GM23338 (cell line): ENCODE measurements at regions not wholly inside any gene's neighbourhood (a gene's known extent, or its start where the extent isn't known, plus 50 kb on each side); places are given as distances from the start of the nearest gene placed in this dataset.

Experiments
- ATAC-seq: fragments of 200-7000 bp; cut with Tn5 transposase; 3 replicates; pipeline ENCODE4 v1.9.1; 2020
- DNase-seq: peaks from one replicate; pipeline ENCODE4 v3.0.0-alpha.2; 2015; ENCODE audit warnings: low spot score
- H2AFZ ChIP-seq: fragments of 200-600 bp; sonication (generic); 2 replicates; pipeline ENCODE4 v1.8.0; 2016; ENCODE audit warnings: antibody characterized with exemption, mild to moderate bottlenecking, moderate library complexity
- H3F3A ChIP-seq: fragments of 200-600 bp; sonication (generic); replicated peaks from 2 replicates; pipeline ENCODE4 v1.8.0; 2017; ENCODE audit warnings: antibody characterized with exemption, mixed run types, low read depth
- H3K27ac ChIP-seq: fragments of 200-600 bp; sonication (generic); 2 replicates; pipeline ENCODE4 v1.6.1; 2016; ENCODE audit warnings: low read depth
- H3K27me3 ChIP-seq: fragments of 200-600 bp; sonication (generic); 2 replicates; pipeline ENCODE4 v1.8.0; 2016; ENCODE audit warnings: mild to moderate bottlenecking, mixed run types, moderate library complexity; ENCODE audit not compliant: insufficient read depth
- H3K36me3 ChIP-seq: fragments of 200-600 bp; sonication (generic); 2 replicates; pipeline ENCODE4 v1.8.0; 2016; ENCODE audit warnings: mild to moderate bottlenecking; ENCODE audit not compliant: insufficient read depth
- H3K4me1 ChIP-seq: fragments of 200-600 bp; sonication (generic); 2 replicates; pipeline ENCODE4 v1.8.0; 2016; ENCODE audit warnings: mild to moderate bottlenecking, moderate library complexity; ENCODE audit not compliant: insufficient read depth
- H3K4me2 ChIP-seq: fragments of 200-600 bp; sonication (generic); 2 replicates; pipeline ENCODE4 v1.7.1; 2017; ENCODE audit warnings: mixed run types
- H3K4me3 ChIP-seq: fragments of 200-600 bp; sonication (generic); 2 replicates; pipeline ENCODE4 v1.6.1; 2016; ENCODE audit warnings: mixed run types
- H3K79me2 ChIP-seq: fragments of 200-600 bp; sonication (generic); replicated peaks from 2 replicates; pipeline ENCODE4 v1.8.0; 2017; ENCODE audit warnings: mild to moderate bottlenecking; ENCODE audit not compliant: insufficient read depth
- H3K9me2 ChIP-seq: fragments of 200-600 bp; sonication (generic); 2 replicates; pipeline ENCODE4 v1.8.0; 2017; ENCODE audit not compliant: insufficient read depth
- H4K20me1 ChIP-seq: fragments of 200-600 bp; sonication (generic); replicated peaks from 2 replicates; pipeline ENCODE4 v1.8.0; 2017; ENCODE audit warnings: mild to moderate bottlenecking; ENCODE audit not compliant: insufficient read depth
- H3K27ac Mint-ChIP-seq: 2 replicates; pipeline ENCODE4 v1.8.0; 2020; ENCODE audit warnings: inconsistent platforms, mild to moderate bottlenecking, moderate library complexity, mixed read lengths
- H3K27me3 Mint-ChIP-seq: 3 replicates; pipeline ENCODE4 v1.8.0; 2022; ENCODE audit warnings: low read depth, mild to moderate bottlenecking, moderate library complexity, mixed read lengths, inconsistent platforms; ENCODE audit not compliant: insufficient read depth, poor library complexity
- H3K36me3 Mint-ChIP-seq: 3 replicates; pipeline ENCODE4 v1.8.0; 2021; ENCODE audit warnings: low read depth, mild to moderate bottlenecking, inconsistent platforms, moderate library complexity, mixed read lengths
- H3K4me1 Mint-ChIP-seq: 3 replicates; pipeline ENCODE4 v1.8.0; 2020; ENCODE audit warnings: mild to moderate bottlenecking, inconsistent platforms, mixed read lengths
- H3K4me3 Mint-ChIP-seq: 3 replicates; pipeline ENCODE4 v1.8.0; 2021; ENCODE audit warnings: moderate library complexity, mild to moderate bottlenecking, inconsistent platforms, mixed read lengths
- H3K9me3 Mint-ChIP-seq: 3 replicates; pipeline ENCODE4 v1.8.0; 2020; ENCODE audit warnings: moderate library complexity, mild to moderate bottlenecking, inconsistent platforms, mixed read lengths
- CREB1 ChIP-seq: fragments of 250-450 bp; sonication (Bioruptor Pico); IDR thresholded peaks from 2 replicates; pipeline ENCODE4 v1.5.0; 2020; ENCODE audit warnings: low read depth, mild to moderate bottlenecking, moderate library complexity
- EZH2 ChIP-seq: fragments of 200-600 bp; sonication (generic); IDR thresholded peaks from one replicate; pipeline ENCODE4 v1.8.0; 2017; ENCODE audit warnings: antibody characterized with exemption, mild to moderate bottlenecking, low read depth; ENCODE audit not compliant: unreplicated experiment
- EZH2phosphoT487 ChIP-seq: fragments of 200-600 bp; sonication (generic); IDR thresholded peaks from one replicate; pipeline ENCODE4 v1.8.1; 2018; ENCODE audit warnings: antibody characterized with exemption; ENCODE audit not compliant: unreplicated experiment
- JUNB ChIP-seq: IDR thresholded peaks from one replicate; pipeline ENCODE4 v1.6.1; 2016; ENCODE audit warnings: antibody characterized with exemption; ENCODE audit not compliant: unreplicated experiment
- NANOG ChIP-seq: IDR thresholded peaks from 2 replicates; pipeline ENCODE4 v1.6.1; 2016; ENCODE audit warnings: antibody characterized with exemption, borderline replicate concordance
- POLR2AphosphoS5 ChIP-seq: IDR thresholded peaks from 2 replicates; pipeline ENCODE4 v1.6.1; 2016; ENCODE audit warnings: antibody characterized with exemption, low read depth
- STAT1 ChIP-seq: IDR thresholded peaks from one replicate; pipeline ENCODE4 v1.6.1; 2016; ENCODE audit warnings: antibody characterized with exemption; ENCODE audit not compliant: unreplicated experiment
- ZNF114 ChIP-seq: fragments of 250-450 bp; sonication (Bioruptor Pico); IDR thresholded peaks from 2 replicates; pipeline ENCODE4 v1.5.0; 2020; ENCODE audit warnings: mild to moderate bottlenecking, moderate library complexity
- ZNF331 ChIP-seq: fragments of 250-450 bp; sonication (Bioruptor Pico); IDR thresholded peaks from 2 replicates; pipeline ENCODE4 v1.5.0; 2020; ENCODE audit warnings: low read depth, mild to moderate bottlenecking, moderate library complexity
- TF ChIP-seq, protein P1 (sequence below): IDR thresholded peaks from 2 replicates; pipeline ENCODE4 v1.6.1; 2016; ENCODE audit warnings: antibody characterized with exemption
- TF ChIP-seq, protein P2 (sequence below), 2 experiments: fragments of 200-600 bp in 1 of 2; sonication (generic) in 1 of 2; conservative IDR thresholded peaks; 2 replicates each; pipeline versions ENCODE4 v1.5.1 to v1.6.1; 2016 to 2017; ENCODE audit warnings: antibody characterized with exemption in 2 of 2, low read depth in 2 of 2, mild to moderate bottlenecking in 2 of 2, moderate library complexity in 1 of 2
- TF ChIP-seq, protein P3 (sequence below): fragments of 250-450 bp; sonication (Bioruptor Pico); IDR thresholded peaks from 2 replicates; pipeline ENCODE4 v1.5.0; 2020; ENCODE audit warnings: mild to moderate bottlenecking, moderate library complexity
- TF ChIP-seq, protein P4 (sequence below): IDR thresholded peaks from one replicate; pipeline ENCODE4 v1.6.1; 2018; ENCODE audit warnings: antibody characterized with exemption; ENCODE audit not compliant: unreplicated experiment

DNA sequence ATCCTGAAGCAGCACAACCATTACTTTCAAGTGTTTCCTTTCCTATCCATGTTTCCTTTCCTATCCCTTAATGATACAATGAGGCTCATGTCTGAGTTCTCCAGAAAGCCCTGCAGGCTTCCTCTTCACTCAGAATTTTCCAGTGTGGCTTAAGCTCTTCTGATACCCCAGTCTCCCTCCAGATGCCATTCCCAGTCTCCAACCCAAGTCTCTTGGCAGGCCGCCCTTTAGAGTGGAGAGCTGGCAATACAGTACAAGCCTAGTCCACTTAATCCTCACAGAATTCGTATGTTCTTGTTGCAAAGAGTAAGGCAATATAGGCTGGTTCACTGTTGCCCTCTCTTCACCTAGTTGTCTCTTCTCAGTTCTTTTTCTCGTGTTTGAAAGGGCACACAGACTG, 503.9 kb upstream of the MDFIC2 start:
- no peak for ATAC-seq
- no peak overlapping the region for H3K27ac Mint-ChIP-seq
- peaks cover 18% of the 10 kb centered on the region; the same call in 2 of the 3 replicates for H3K9me3 Mint-ChIP-seq

More for the DNA sequence above, 503.9 kb upstream of the MDFIC2 start:
- Histone ChIP-seq H3K9me2 (no peaks in the 10 kb centered on the region), H3K27ac (no peak overlapping the region), H4K20me1 (no peaks in the 10 kb centered on the region), H3K27me3 (no peaks in the 10 kb centered on the region), H3K4me3 (no peak overlapping the region), H3F3A (no peaks in the 10 kb centered on the region), H3K79me2 (no peaks in the 10 kb centered on the region), H3K4me2 (no peak overlapping the region), H3K4me1 (no peaks in the 10 kb centered on the region), H2AFZ (no peak overlapping the region), H3K36me3 (no peaks in the 10 kb centered on the region)
- Mint-ChIP-seq H3K27me3 (no peaks in the 10 kb centered on the region), H3K4me3 (no peak overlapping the region), H3K36me3 (peaks cover 12% of the 10 kb centered on the region; the same call in 2 of the 3 replicates), H3K4me1 (no peaks in the 10 kb centered on the region)
- DNase-seq, result no peak
- TF ChIP-seq ZNF114, result no peak
- no peak for TF ChIP-seq NANOG
- TF ChIP-seq, protein P1, sequence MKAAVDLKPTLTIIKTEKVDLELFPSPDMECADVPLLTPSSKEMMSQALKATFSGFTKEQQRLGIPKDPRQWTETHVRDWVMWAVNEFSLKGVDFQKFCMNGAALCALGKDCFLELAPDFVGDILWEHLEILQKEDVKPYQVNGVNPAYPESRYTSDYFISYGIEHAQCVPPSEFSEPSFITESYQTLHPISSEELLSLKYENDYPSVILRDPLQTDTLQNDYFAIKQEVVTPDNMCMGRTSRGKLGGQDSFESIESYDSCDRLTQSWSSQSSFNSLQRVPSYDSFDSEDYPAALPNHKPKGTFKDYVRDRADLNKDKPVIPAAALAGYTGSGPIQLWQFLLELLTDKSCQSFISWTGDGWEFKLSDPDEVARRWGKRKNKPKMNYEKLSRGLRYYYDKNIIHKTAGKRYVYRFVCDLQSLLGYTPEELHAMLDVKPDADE, result no peak
- no peak for TF ChIP-seq ZNF331 (CRISPR knock-in tag)
- TF ChIP-seq, protein P2, sequence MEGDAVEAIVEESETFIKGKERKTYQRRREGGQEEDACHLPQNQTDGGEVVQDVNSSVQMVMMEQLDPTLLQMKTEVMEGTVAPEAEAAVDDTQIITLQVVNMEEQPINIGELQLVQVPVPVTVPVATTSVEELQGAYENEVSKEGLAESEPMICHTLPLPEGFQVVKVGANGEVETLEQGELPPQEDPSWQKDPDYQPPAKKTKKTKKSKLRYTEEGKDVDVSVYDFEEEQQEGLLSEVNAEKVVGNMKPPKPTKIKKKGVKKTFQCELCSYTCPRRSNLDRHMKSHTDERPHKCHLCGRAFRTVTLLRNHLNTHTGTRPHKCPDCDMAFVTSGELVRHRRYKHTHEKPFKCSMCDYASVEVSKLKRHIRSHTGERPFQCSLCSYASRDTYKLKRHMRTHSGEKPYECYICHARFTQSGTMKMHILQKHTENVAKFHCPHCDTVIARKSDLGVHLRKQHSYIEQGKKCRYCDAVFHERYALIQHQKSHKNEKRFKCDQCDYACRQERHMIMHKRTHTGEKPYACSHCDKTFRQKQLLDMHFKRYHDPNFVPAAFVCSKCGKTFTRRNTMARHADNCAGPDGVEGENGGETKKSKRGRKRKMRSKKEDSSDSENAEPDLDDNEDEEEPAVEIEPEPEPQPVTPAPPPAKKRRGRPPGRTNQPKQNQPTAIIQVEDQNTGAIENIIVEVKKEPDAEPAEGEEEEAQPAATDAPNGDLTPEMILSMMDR (conservative IDR thresholded peaks at IDR 0.05; ENCODE audit: low read depth in 2 of 2), result no peak
- no peak for TF ChIP-seq EZH2
- TF ChIP-seq, protein P3, sequence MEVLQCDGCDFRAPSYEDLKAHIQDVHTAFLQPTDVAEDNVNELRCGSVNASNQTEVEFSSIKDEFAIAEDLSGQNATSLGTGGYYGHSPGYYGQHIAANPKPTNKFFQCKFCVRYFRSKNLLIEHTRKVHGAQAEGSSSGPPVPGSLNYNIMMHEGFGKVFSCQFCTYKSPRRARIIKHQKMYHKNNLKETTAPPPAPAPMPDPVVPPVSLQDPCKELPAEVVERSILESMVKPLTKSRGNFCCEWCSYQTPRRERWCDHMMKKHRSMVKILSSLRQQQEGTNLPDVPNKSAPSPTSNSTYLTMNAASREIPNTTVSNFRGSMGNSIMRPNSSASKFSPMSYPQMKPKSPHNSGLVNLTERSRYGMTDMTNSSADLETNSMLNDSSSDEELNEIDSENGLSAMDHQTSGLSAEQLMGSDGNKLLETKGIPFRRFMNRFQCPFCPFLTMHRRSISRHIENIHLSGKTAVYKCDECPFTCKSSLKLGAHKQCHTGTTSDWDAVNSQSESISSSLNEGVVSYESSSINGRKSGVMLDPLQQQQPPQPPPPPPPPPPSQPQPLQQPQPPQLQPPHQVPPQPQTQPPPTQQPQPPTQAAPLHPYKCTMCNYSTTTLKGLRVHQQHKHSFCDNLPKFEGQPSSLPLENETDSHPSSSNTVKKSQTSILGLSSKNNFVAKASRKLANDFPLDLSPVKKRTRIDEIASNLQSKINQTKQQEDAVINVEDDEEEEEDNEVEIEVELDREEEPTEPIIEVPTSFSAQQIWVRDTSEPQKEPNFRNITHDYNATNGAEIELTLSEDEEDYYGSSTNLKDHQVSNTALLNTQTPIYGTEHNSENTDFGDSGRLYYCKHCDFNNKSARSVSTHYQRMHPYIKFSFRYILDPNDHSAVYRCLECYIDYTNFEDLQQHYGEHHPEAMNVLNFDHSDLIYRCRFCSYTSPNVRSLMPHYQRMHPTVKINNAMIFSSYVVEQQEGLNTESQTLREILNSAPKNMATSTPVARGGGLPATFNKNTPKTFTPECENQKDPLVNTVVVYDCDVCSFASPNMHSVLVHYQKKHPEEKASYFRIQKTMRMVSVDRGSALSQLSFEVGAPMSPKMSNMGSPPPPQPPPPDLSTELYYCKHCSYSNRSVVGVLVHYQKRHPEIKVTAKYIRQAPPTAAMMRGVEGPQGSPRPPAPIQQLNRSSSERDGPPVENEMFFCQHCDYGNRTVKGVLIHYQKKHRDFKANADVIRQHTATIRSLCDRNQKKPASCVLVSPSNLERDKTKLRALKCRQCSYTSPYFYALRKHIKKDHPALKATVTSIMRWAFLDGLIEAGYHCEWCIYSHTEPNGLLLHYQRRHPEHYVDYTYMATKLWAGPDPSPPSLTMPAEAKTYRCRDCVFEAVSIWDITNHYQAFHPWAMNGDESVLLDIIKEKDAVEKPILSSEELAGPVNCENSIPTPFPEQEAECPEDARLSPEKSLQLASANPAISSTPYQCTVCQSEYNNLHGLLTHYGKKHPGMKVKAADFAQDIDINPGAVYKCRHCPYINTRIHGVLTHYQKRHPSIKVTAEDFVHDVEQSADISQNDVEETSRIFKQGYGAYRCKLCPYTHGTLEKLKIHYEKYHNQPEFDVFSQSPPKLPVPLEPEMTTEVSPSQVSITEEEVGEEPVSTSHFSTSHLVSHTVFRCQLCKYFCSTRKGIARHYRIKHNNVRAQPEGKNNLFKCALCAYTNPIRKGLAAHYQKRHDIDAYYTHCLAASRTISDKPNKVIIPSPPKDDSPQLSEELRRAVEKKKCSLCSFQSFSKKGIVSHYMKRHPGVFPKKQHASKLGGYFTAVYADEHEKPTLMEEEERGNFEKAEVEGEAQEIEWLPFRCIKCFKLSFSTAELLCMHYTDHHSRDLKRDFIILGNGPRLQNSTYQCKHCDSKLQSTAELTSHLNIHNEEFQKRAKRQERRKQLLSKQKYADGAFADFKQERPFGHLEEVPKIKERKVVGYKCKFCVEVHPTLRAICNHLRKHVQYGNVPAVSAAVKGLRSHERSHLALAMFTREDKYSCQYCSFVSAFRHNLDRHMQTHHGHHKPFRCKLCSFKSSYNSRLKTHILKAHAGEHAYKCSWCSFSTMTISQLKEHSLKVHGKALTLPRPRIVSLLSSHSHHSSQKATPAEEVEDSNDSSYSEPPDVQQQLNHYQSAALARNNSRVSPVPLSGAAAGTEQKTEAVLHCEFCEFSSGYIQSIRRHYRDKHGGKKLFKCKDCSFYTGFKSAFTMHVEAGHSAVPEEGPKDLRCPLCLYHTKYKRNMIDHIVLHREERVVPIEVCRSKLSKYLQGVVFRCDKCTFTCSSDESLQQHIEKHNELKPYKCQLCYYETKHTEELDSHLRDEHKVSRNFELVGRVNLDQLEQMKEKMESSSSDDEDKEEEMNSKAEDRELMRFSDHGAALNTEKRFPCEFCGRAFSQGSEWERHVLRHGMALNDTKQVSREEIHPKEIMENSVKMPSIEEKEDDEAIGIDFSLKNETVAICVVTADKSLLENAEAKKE (CRISPR knock-in tag), result no peak
- no peak for TF ChIP-seq EZH2phosphoT487
- no peak for TF ChIP-seq JUNB
- TF ChIP-seq, protein P4, sequence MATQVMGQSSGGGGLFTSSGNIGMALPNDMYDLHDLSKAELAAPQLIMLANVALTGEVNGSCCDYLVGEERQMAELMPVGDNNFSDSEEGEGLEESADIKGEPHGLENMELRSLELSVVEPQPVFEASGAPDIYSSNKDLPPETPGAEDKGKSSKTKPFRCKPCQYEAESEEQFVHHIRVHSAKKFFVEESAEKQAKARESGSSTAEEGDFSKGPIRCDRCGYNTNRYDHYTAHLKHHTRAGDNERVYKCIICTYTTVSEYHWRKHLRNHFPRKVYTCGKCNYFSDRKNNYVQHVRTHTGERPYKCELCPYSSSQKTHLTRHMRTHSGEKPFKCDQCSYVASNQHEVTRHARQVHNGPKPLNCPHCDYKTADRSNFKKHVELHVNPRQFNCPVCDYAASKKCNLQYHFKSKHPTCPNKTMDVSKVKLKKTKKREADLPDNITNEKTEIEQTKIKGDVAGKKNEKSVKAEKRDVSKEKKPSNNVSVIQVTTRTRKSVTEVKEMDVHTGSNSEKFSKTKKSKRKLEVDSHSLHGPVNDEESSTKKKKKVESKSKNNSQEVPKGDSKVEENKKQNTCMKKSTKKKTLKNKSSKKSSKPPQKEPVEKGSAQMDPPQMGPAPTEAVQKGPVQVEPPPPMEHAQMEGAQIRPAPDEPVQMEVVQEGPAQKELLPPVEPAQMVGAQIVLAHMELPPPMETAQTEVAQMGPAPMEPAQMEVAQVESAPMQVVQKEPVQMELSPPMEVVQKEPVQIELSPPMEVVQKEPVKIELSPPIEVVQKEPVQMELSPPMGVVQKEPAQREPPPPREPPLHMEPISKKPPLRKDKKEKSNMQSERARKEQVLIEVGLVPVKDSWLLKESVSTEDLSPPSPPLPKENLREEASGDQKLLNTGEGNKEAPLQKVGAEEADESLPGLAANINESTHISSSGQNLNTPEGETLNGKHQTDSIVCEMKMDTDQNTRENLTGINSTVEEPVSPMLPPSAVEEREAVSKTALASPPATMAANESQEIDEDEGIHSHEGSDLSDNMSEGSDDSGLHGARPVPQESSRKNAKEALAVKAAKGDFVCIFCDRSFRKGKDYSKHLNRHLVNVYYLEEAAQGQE, result no peak
- no peak for TF ChIP-seq STAT1
- TF ChIP-seq CREB1 (CRISPR knock-in tag), result no peak
- no peak for TF ChIP-seq POLR2AphosphoS5
